A549 (cell line): ENCODE measurements at regions not wholly inside any gene's neighbourhood (a gene's known extent, or its start where the extent isn't known, plus 50 kb on each side); places are given as distances from the start of the nearest gene placed in this dataset.

Experiments
- CTCF ChIP-seq: fragments of >200 bp; sonication (Bioruptor Twin); formaldehyde crosslinking; IDR thresholded peaks from 3 replicates; pipeline ENCODE4 v1.5.1; 2016
- ELK1 ChIP-seq: fragments of 150-350 bp; IDR thresholded peaks from 2 replicates; pipeline ENCODE4 v1.6.1; 2014; ENCODE audit warnings: low read depth, mild to moderate bottlenecking, low read length
- GATA3 ChIP-seq: IDR thresholded peaks from 2 replicates; pipeline ENCODE4 v1.6.1; 2012; ENCODE audit warnings: borderline replicate concordance
- JUNB ChIP-seq: fragments of >200 bp; sonication (Bioruptor Twin); formaldehyde crosslinking; IDR thresholded peaks from 2 replicates; pipeline ENCODE4 v1.6.1; 2016
- MAZ ChIP-seq: fragments of 150-350 bp; IDR thresholded peaks from 2 replicates; pipeline ENCODE4 v1.6.1; 2014; ENCODE audit warnings: antibody characterized with exemption, low read depth, low read length, borderline replicate concordance
- NR3C1 ChIP-seq: fragments of >200 bp; sonication (Bioruptor Twin); formaldehyde crosslinking; IDR thresholded peaks from 3 replicates; pipeline ENCODE4 v1.6.1; 2017
- PHF8 ChIP-seq: fragments of 200-600 bp; sonication (generic); IDR thresholded peaks from 2 replicates; pipeline ENCODE4 v1.6.1; 2016; ENCODE audit warnings: low read depth, mild to moderate bottlenecking, antibody characterized with exemption, moderate library complexity, borderline replicate concordance
- POLR2A ChIP-seq: IDR thresholded peaks from 2 replicates; pipeline ENCODE4 v1.6.1; 2012; ENCODE audit warnings: mild to moderate bottlenecking, low read length
- RAD21 ChIP-seq, 2 experiments: fragments of >200 bp in 1 of 2; sonication (Bioruptor Twin) in 1 of 2; formaldehyde crosslinking in 1 of 2; IDR thresholded peaks in 1 of 2; conservative IDR thresholded peaks in 1 of 2; 2 replicates in 1 of 2; 3 replicates in 1 of 2; pipeline ENCODE4 v1.6.1; 2012 to 2018; ENCODE audit warnings: inconsistent platforms in 1 of 2
- RCOR1 ChIP-seq: fragments of 150-350 bp; IDR thresholded peaks from 2 replicates; pipeline ENCODE4 v1.6.1; 2014; ENCODE audit warnings: antibody characterized with exemption, low read length, low read depth
- REST ChIP-seq: fragments of 200-600 bp; sonication (generic); IDR thresholded peaks from 2 replicates; pipeline ENCODE4 v1.6.1; 2016; ENCODE audit warnings: antibody characterized with exemption, mild to moderate bottlenecking, moderate library complexity
- SREBF2 ChIP-seq: fragments of 450-650 bp; IDR thresholded peaks from 2 replicates; pipeline ENCODE4 v1.6.1; 2014; ENCODE audit warnings: mild to moderate bottlenecking, moderate library complexity

GRCh38 chr1:199272628-199273086 is 633.8 kb downstream of the PTPRC start:
- TF ChIP-seq NR3C1 (no peak), REST (no peak), CTCF (no peak), RAD21 (conservative IDR thresholded peaks at IDR 0.05 in 1 of 2, IDR thresholded peaks at IDR 0.05 in 1 of 2) (no peak), MAZ (no peak), SREBF2 (no peak), GATA3 (no peak), ELK1 (no peak), POLR2A (no peak), JUNB (peak; percentile 28; the same call in 1 of the 2 replicates), RCOR1 (no peak), PHF8 (no peak)
